ENCODE measurements at regions not wholly inside any gene's neighbourhood (a gene's known extent, or its start where the extent isn't known, plus 50 kb on each side); places are given as distances from the start of the nearest gene placed in this dataset.

DNA sequence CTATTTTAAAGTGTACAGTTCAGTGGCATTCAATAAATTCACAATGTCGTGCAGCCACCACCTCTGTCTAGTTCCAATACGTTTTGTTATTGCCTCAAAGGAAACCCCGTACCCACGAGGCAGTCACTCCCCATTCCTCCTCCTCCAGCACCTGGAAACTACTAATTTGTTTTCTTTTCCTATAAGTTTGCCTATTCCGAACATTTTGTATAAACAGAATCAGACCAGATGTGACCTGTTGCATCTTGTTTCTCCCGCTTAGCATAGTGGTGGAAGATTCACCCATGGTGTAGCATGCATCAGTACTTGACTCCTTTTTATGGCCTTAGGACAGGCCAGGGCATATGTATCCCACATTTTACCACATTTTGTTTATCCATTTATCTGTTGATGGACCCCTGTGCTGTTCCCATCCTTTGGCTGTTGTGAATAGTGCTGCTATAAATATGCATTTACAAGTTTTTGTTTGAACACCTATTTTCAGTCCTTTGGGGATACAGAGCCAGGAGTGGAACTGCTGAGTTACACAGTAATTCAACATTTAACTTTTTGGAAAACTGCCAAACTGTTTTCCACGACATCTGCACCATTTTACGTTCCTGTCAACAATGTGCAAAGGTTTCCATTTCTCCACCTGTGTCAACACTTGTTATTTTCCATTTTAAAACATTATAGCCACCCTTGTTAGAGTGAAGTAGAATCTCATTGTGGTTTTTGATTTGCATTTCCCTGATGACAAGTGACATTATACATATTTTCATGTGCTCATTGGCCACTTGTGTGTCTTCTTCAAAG lies 57.8 kb upstream of the STX18 start:
- DNase-seq (ENCODE audit: low read depth): no peak
- TF ChIP-seq, protein P1, sequence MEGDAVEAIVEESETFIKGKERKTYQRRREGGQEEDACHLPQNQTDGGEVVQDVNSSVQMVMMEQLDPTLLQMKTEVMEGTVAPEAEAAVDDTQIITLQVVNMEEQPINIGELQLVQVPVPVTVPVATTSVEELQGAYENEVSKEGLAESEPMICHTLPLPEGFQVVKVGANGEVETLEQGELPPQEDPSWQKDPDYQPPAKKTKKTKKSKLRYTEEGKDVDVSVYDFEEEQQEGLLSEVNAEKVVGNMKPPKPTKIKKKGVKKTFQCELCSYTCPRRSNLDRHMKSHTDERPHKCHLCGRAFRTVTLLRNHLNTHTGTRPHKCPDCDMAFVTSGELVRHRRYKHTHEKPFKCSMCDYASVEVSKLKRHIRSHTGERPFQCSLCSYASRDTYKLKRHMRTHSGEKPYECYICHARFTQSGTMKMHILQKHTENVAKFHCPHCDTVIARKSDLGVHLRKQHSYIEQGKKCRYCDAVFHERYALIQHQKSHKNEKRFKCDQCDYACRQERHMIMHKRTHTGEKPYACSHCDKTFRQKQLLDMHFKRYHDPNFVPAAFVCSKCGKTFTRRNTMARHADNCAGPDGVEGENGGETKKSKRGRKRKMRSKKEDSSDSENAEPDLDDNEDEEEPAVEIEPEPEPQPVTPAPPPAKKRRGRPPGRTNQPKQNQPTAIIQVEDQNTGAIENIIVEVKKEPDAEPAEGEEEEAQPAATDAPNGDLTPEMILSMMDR (IDR thresholded peaks at IDR 0.05; ENCODE audit: insufficient read depth, low read depth, low read length): no peak
- H3K4me3 ChIP-seq (ENCODE audit: low read depth, low read length): no peak overlapping the region
- CTCF ChIA-PET: no interaction called here
- H3K27me3 ChIP-seq (ENCODE audit: control insufficient read depth, insufficient read depth, low read length): no peaks in the 10 kb centered on the region
- H3K36me3 ChIP-seq (ENCODE audit: control insufficient read depth, insufficient read depth, low read length): no peaks in the 10 kb centered on the region
- POLR2A ChIA-PET: no interaction called here

- ChIA-PET POLR2A (no interaction called here), CTCF (no interaction called here)
- H3K27me3 ChIP-seq (ENCODE audit: control insufficient read depth, insufficient read depth, low read length): no peaks in the 10 kb centered on the region
- DNase-seq (ENCODE audit: low read depth): no peak
- H3K4me3 ChIP-seq (ENCODE audit: low read depth, low read length): no peak overlapping the region
- H3K36me3 ChIP-seq (ENCODE audit: control insufficient read depth, insufficient read depth, low read length): no peaks in the 10 kb centered on the region
- TF ChIP-seq, protein P1 (IDR thresholded peaks at IDR 0.05; ENCODE audit: insufficient read depth, low read depth, low read length): no peak
Measured at GRCh38 chr4:4598851-4599411, 57.1 kb upstream of the STX18 start.

DNA sequence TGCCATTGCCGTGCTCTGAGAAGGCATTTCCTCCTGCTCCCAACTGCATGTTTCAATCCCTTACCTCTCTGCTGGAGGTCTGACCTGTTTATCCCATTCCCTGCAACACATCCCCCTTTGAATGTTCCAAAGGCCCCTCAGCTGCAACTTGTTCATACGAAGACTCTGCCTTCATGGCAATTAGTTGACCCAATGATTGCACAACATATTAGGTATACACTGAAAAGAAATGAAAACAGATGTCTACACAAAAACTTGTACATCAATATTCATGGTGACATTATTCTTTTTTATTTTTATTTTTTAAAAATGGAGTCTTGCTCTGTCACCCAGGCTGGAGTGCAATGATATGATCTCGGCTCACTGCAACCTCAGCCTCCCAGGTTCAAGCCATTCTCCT lies 54.9 kb upstream of the STX18 start:
- no peak overlapping the region for H3K4me3 ChIP-seq (ENCODE audit: low read depth, low read length)
- DNase-seq (ENCODE audit: low read depth): no peak
- no peaks in the 10 kb centered on the region for H3K27me3 ChIP-seq (ENCODE audit: control insufficient read depth, insufficient read depth, low read length)
- TF ChIP-seq, protein P1 (IDR thresholded peaks at IDR 0.05; ENCODE audit: insufficient read depth, low read depth, low read length): no peak
- H3K36me3 ChIP-seq (ENCODE audit: control insufficient read depth, insufficient read depth, low read length): no peaks in the 10 kb centered on the region
- ChIA-PET CTCF (no interaction called here), POLR2A (no interaction called here)

DNA sequence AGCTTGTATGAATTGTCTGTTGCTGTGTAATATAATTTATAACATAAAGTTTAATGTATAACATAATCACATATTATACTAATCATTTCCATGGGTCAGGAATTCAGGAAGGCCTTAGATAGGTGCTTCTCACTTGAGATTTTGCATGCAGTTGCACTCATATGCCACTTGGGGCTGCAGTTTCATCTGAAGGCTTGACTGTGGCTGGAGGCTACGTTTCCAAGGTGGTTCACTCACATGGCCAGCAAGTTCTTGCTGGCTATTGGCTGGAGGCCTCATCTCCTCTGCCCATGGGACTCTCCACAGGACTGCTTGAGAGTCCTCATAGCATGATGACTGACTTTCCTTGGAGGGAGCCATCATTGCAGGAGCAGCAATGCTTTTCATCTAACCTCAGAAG lies 53.4 kb upstream of the STX18 start:
- Histone ChIP-seq H3K4me3 (ENCODE audit: low read depth, low read length) (no peak overlapping the region), H3K27me3 (ENCODE audit: control insufficient read depth, insufficient read depth, low read length) (no peaks in the 10 kb centered on the region), H3K36me3 (ENCODE audit: control insufficient read depth, insufficient read depth, low read length) (no peaks in the 10 kb centered on the region)
- TF ChIP-seq, protein P1 (IDR thresholded peaks at IDR 0.05; ENCODE audit: insufficient read depth, low read depth, low read length): no peak
- CTCF ChIA-PET: no interaction called here
- POLR2A ChIA-PET: no interaction called here
- DNase-seq (ENCODE audit: low read depth): no peak

GRCh38 chr4:4594285-4594920 lies 52.6 kb upstream of the STX18 start:
- ChIA-PET CTCF (no interaction called here), POLR2A (no interaction called here)
- DNase-seq (ENCODE audit: low read depth): no peak
- H3K36me3 ChIP-seq (ENCODE audit: control insufficient read depth, insufficient read depth, low read length): no peaks in the 10 kb centered on the region
- no peaks in the 10 kb centered on the region for H3K27me3 ChIP-seq (ENCODE audit: control insufficient read depth, insufficient read depth, low read length)
- TF ChIP-seq, protein P1 (IDR thresholded peaks at IDR 0.05; ENCODE audit: insufficient read depth, low read depth, low read length): no peak
- H3K4me3 ChIP-seq (ENCODE audit: low read depth, low read length): no peak overlapping the region
